Right cardiac atrium (tissue), 5 donors: ENCODE measurements at regions not wholly inside any gene's neighbourhood (a gene's known extent, or its start where the extent isn't known, plus 50 kb on each side); places are given as distances from the start of the nearest gene placed in this dataset.

ENCODE experiments used
- ATAC-seq, 2 donors: fragments of 200-7000 bp; cut with Tn5 transposase; one replicate each; pipeline versions ENCODE4 v1.8.0 to v1.9.1; 2020; ENCODE audit warnings: moderate library complexity in 2 of 2, mild to moderate bottlenecking in 1 of 2
- DNase-seq, 3 donors: peaks; one replicate each; pipeline ENCODE4 v3.0.0-alpha.2; 2020
- H3K27ac ChIP-seq: one replicate; pipeline ENCODE4 v1.5.1; 2013; ENCODE audit warnings: mild to moderate bottlenecking, low read length, control low read depth, moderate library complexity
- H3K27me3 ChIP-seq: one replicate; pipeline ENCODE4 v1.6.1; 2013; ENCODE audit not compliant: control insufficient read depth, insufficient read depth
- H3K4me1 ChIP-seq: one replicate; pipeline ENCODE4 v1.6.1; 2013; ENCODE audit warnings: low read length; ENCODE audit not compliant: control insufficient read depth, insufficient read depth
- H3K4me3 ChIP-seq: one replicate; pipeline ENCODE4 v1.5.1; 2013; ENCODE audit warnings: low read length, control low read depth
- H3K9me3 ChIP-seq: one replicate; pipeline ENCODE4 v1.6.1; 2013; ENCODE audit warnings: low read length; ENCODE audit not compliant: control insufficient read depth
- WGBS: extraction: QIAGEN DNeasy Blood & Tissue Kit; methylation state at CpG from one replicate; pipeline ENCODE4 v1.1.7; 2013; 5-methylcytosine and 5-hydroxymethylcytosine counted together
- intact Hi-C, 4 donors: fragments of 100-400 bp; cut with DNase I; formaldehyde crosslinking; loops; one replicate each; pipeline versions ENCODE4 v1.11.0 to v1.14.0; 2022 to 2023
- donor health status: healthy with polysubstance abuse.
- donor health status: DM: no; HTN: yes; CAD: no.
- donor health status: DM: no; HTN: no; CAD: no.
- donor health status: DM: no; HTN: yes; CAD: no; lungs with severe emphysema.
- donor health status: DM: yes; HTN: yes; CAD: no.

GRCh38 chr12:127620735-127621355, 646.1 kb upstream of the TMEM132C start:
- no peaks in the 10 kb centered on the region for H3K4me1 ChIP-seq
- WGBS: 58% methylated on average over 2 of the region's 2 CpGs
- no peaks in the 10 kb centered on the region for H3K27me3 ChIP-seq
- intact Hi-C loops: no loop called here
- DNase-seq (no peak), ATAC-seq (no peak)
- H3K9me3 ChIP-seq: no peaks in the 10 kb centered on the region
- no peak overlapping the region for H3K4me3 ChIP-seq
- no peak overlapping the region for H3K27ac ChIP-seq

GRCh38 chr12:127621366-127621765, 645.6 kb upstream of the TMEM132C start:
- Histone ChIP-seq H3K9me3 (no peaks in the 10 kb centered on the region), H3K27me3 (no peaks in the 10 kb centered on the region), H3K4me3 (no peak overlapping the region), H3K27ac (no peak overlapping the region), H3K4me1 (no peaks in the 10 kb centered on the region)
- intact Hi-C loops: no loop called here
- no peak for DNase-seq
- no peak for ATAC-seq
- 67% methylated on average over 9 of the region's 9 CpGs for WGBS

GRCh38 chr12:127623362-127623761, 643.6 kb upstream of the TMEM132C start:
- Histone ChIP-seq H3K27me3 (no peaks in the 10 kb centered on the region), H3K27ac (no peak overlapping the region), H3K4me1 (no peaks in the 10 kb centered on the region), H3K4me3 (no peak overlapping the region), H3K9me3 (no peaks in the 10 kb centered on the region)
- intact Hi-C loops: no loop called here
- 88% methylated on average over 4 of the region's 4 CpGs for WGBS
- no peak for ATAC-seq
- DNase-seq: no peak

GRCh38 chr12:127625176-127625771, 641.7 kb upstream of the TMEM132C start:
- Histone ChIP-seq H3K4me3 (no peak overlapping the region), H3K27ac (no peak overlapping the region), H3K9me3 (no peaks in the 10 kb centered on the region), H3K4me1 (no peaks in the 10 kb centered on the region), H3K27me3 (no peaks in the 10 kb centered on the region)
- intact Hi-C loops: no loop called here
- 77% methylated on average over 5 of the region's 5 CpGs for WGBS
- ATAC-seq: no peak
- DNase-seq: no peak

GRCh38 chr12:127628645-127629044, 638.3 kb upstream of the TMEM132C start:
- Histone ChIP-seq H3K4me1 (no peaks in the 10 kb centered on the region), H3K27ac (no peak overlapping the region), H3K9me3 (no peaks in the 10 kb centered on the region), H3K4me3 (no peak overlapping the region), H3K27me3 (no peaks in the 10 kb centered on the region)
- WGBS: 87% methylated on average over 3 of the region's 3 CpGs
- intact Hi-C loops: no loop called here
- ATAC-seq (no peak), DNase-seq (no peak)

- H3K4me1 ChIP-seq: no peaks in the 10 kb centered on the region
- no peaks in the 10 kb centered on the region for H3K9me3 ChIP-seq
- DNase-seq (no peak), ATAC-seq (no peak)
- WGBS: 55% methylated on average over 10 of the region's 10 CpGs
- no peak overlapping the region for H3K4me3 ChIP-seq
- no peak overlapping the region for H3K27ac ChIP-seq
- intact Hi-C loops: no loop called here
- no peaks in the 10 kb centered on the region for H3K27me3 ChIP-seq
Measured at GRCh38 chr12:127629066-127629820, 637.7 kb upstream of the TMEM132C start.

- H3K27ac ChIP-seq: no peak overlapping the region
- H3K9me3 ChIP-seq: no peaks in the 10 kb centered on the region
- 84% methylated on average over 11 of the region's 11 CpGs for WGBS
- DNase-seq (no peak), ATAC-seq (no peak)
- H3K4me1 ChIP-seq: no peaks in the 10 kb centered on the region
- intact Hi-C loops: no loop called here
- no peak overlapping the region for H3K4me3 ChIP-seq
- H3K27me3 ChIP-seq: no peaks in the 10 kb centered on the region
Measured at GRCh38 chr12:127632461-127632860, 634.5 kb upstream of the TMEM132C start.

- Histone ChIP-seq H3K27ac (no peak overlapping the region), H3K4me1 (no peaks in the 10 kb centered on the region), H3K4me3 (no peak overlapping the region), H3K27me3 (no peaks in the 10 kb centered on the region), H3K9me3 (no peaks in the 10 kb centered on the region)
- 84% methylated on average over 4 of the region's 4 CpGs for WGBS
- ATAC-seq: no peak
- intact Hi-C loops: no loop called here
- DNase-seq: no peak
Measured at GRCh38 chr12:127635838-127636237, 631.1 kb upstream of the TMEM132C start.

- WGBS: 43% methylated on average over 2 of the region's 2 CpGs
- ATAC-seq: no peak
Measured at GRCh38 chr12:127636882-127637281, 630.1 kb upstream of the TMEM132C start.

GRCh38 chr12:127640181-127640886, 626.6 kb upstream of the TMEM132C start:
- intact Hi-C loops: no loop called here
- WGBS: 35% methylated on average over 6 of the region's 6 CpGs
- peak; percentile 98 for ATAC-seq
- Histone ChIP-seq H3K27ac (no peak overlapping the region), H3K27me3 (no peaks in the 10 kb centered on the region), H3K4me1 (no peaks in the 10 kb centered on the region), H3K9me3 (no peaks in the 10 kb centered on the region), H3K4me3 (no peak overlapping the region)
- peak in 2 of 3 donors; percentile 35 to 59 for DNase-seq

More at GRCh38 chr12:127636882-127637281, 630.1 kb upstream of the TMEM132C start:
- no peak for DNase-seq
- H3K27ac ChIP-seq: no peak overlapping the region
- no peaks in the 10 kb centered on the region for H3K9me3 ChIP-seq
- H3K27me3 ChIP-seq: no peaks in the 10 kb centered on the region
- intact Hi-C loops: no loop called here
- H3K4me3 ChIP-seq: no peak overlapping the region
- no peaks in the 10 kb centered on the region for H3K4me1 ChIP-seq

- H3K9me3 ChIP-seq: no peaks in the 10 kb centered on the region
- H3K4me3 ChIP-seq: no peak overlapping the region
- intact Hi-C loops: no loop called here
- no peaks in the 10 kb centered on the region for H3K27me3 ChIP-seq
- WGBS: 73% methylated on average over 8 of the region's 8 CpGs
- H3K4me1 ChIP-seq: no peaks in the 10 kb centered on the region
- no peak overlapping the region for H3K27ac ChIP-seq
- DNase-seq (no peak), ATAC-seq (no peak)
Measured at GRCh38 chr12:127642208-127642607, 624.8 kb upstream of the TMEM132C start.
